ENCODE measurements at regions not wholly inside any gene's neighbourhood (a gene's known extent, or its start where the extent isn't known, plus 50 kb on each side); places are given as distances from the start of the nearest gene placed in this dataset.

GRCh38 chrX:124488412-124489161 lies 142.2 kb downstream of the SH2D1A start:
- TF ChIP-seq TOX (CRISPR knock-in tag; IDR thresholded peaks at IDR 0.05; ENCODE audit: borderline replicate concordance) (no peak), POU6F1 (CRISPR knock-in tag; IDR thresholded peaks at IDR 0.05; ENCODE audit: borderline replicate concordance, low read depth) (no peak), ZFP30 (CRISPR knock-in tag; IDR thresholded peaks at IDR 0.05) (no peak), ESRRG (CRISPR knock-in tag; IDR thresholded peaks at IDR 0.05) (no peak), CSRNP3 (CRISPR knock-in tag; IDR thresholded peaks at IDR 0.05) (no peak), CREB5 (CRISPR knock-in tag; IDR thresholded peaks at IDR 0.05; ENCODE audit: low read depth) (no peak)
